ENCODE measurements at regions not wholly inside any gene's neighbourhood (a gene's known extent, or its start where the extent isn't known, plus 50 kb on each side); places are given as distances from the start of the nearest gene placed in this dataset.
A peak's percentile ranks its signal among the peaks of the same experiment; 100 is the strongest.
"Not testable (repeated sequence)": the region's sequence is repeated elsewhere in the genome, so short reads cannot be mapped to it uniquely, and the experiment has no call there.

- no peak for DNase-seq
Measured at GRCh38 chr3:61445924-61446323, 115.4 kb upstream of the PTPRG start.

- no peak for DNase-seq
Measured at GRCh38 chr3:61446341-61446740, 115.0 kb upstream of the PTPRG start.

- no peak for DNase-seq
Measured at GRCh38 chr3:61448378-61448777, 113.0 kb upstream of the PTPRG start.

GRCh38 chr3:61449327-61450040, 111.9 kb upstream of the PTPRG start:
- no peak for DNase-seq

- DNase-seq, result no peak
Measured at GRCh38 chr3:61450866-61451265, 110.5 kb upstream of the PTPRG start.

GRCh38 chr3:61451841-61452240, 109.5 kb upstream of the PTPRG start:
- no peak for DNase-seq

GRCh38 chr3:61452535-61453090, 108.8 kb upstream of the PTPRG start:
- DNase-seq, result no peak

- no peak for DNase-seq
Measured at GRCh38 chr3:61454006-61454585, 107.3 kb upstream of the PTPRG start.

GRCh38 chr3:61454801-61455200, 106.6 kb upstream of the PTPRG start:
- DNase-seq, result no peak

GRCh38 chr3:61460636-61461035, 100.7 kb upstream of the PTPRG start:
- DNase-seq, result no peak

GRCh38 chr3:61463191-61463590, 98.2 kb upstream of the PTPRG start:
- DNase-seq, result no peak

- peak; percentile 71 for DNase-seq
Measured at GRCh38 chr3:61464518-61465140, 96.7 kb upstream of the PTPRG start.

- no peak for DNase-seq
Measured at GRCh38 chr3:61466357-61466756, 95.0 kb upstream of the PTPRG start.

GRCh38 chr3:61483997-61484396, 77.4 kb upstream of the PTPRG start:
- no peak for DNase-seq

GRCh38 chr3:61493339-61493738, 68.0 kb upstream of the PTPRG start:
- DNase-seq, result no peak

GRCh38 chr3:61494309-61494708, 67.1 kb upstream of the PTPRG start:
- DNase-seq, result not testable (repeated sequence)

- DNase-seq, result no peak
Measured at GRCh38 chr3:61497463-61497862, 63.9 kb upstream of the PTPRG start.

GRCh38 chr3:61505197-61505596, 56.2 kb upstream of the PTPRG start:
- DNase-seq, result no peak

GRCh38 chr3:61507946-61508345, 53.4 kb upstream of the PTPRG start:
- DNase-seq, result no peak
